Activated CD8-positive, alpha-beta memory T cell treated with anti-CD3 and anti-CD28 coated beads for 36 hours (primary cell): ENCODE measurements at regions not wholly inside any gene's neighbourhood (a gene's known extent, or its start where the extent isn't known, plus 50 kb on each side); places are given as distances from the start of the nearest gene placed in this dataset.

ENCODE experiments used
- CTCF ChIA-PET: fragments of 350-600 bp; sonication (Branson Sonifier 250); formaldehyde crosslinking; loops from one replicate; lab custom pipeline; 2021; ENCODE audit warnings: antibody characterized with exemption; lab: Charles Lee
- POLR2A ChIA-PET: fragments of 350-600 bp; sonication (Branson Sonifier 250); formaldehyde crosslinking; loops from one replicate; lab custom pipeline; 2021; ENCODE audit warnings: antibody characterized with exemption; lab: Charles Lee

DNA sequence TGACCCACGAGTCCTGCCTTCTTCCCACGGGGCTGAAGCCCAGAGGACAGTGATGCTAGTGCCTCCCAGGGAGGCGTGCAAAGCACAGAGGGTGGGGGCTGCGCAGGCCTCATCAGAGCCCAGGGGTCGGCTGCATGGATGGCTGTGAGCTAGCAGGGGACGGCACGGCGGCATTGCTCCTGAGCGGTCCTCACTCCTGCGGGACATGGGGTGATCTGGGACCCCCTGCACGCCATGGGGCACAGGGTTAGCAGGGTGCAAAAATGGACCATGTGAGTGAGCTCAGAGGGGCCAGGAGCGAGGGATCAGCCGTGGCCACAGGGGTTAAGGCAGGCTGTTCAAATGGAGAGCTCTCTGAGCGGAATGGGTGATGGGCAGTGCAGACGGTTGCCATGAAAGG lies 138.3 kb downstream of the SNX19 start:
- ChIA-PET CTCF (no interaction called here), POLR2A (no interaction called here)

DNA sequence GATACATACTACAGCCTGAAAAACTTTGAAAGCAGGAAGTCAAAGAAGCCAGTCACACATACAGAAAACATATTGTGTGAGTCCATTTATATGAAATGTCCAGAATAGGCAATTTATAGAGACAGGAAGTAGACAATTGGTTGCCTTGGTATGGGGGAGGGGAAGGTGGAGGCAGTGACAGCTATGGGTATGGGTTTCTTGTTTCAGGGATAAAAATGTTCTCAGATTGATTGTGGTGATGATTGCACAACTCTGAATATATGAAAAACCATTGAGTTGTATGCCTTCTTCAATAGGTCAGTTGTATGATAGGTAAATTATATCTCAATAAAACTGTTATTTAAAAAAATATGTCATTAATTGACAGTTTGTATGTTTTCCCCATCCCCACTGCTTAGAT lies 137.6 kb downstream of the SNX19 start:
- ChIA-PET CTCF (no interaction called here), POLR2A (no interaction called here)

DNA sequence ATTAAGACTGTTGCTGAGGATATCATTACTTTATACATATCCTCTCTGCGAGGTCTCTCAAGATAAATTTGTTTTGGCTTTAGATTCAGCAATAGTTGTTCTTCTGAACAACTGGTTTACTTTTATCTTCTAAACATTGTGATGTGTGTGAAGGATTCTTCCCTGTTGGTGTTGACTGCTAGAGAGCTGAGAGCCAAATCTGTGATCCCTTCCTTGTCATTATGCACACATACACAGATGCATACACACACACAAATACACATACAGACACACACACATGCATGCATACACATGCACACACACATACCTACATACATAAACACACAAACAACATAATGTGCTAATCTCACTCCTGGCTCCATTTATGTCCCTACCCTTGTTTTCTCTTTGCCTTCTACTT lies 137.0 kb downstream of the SNX19 start:
- ChIA-PET POLR2A (no interaction called here), CTCF (no interaction called here)

DNA sequence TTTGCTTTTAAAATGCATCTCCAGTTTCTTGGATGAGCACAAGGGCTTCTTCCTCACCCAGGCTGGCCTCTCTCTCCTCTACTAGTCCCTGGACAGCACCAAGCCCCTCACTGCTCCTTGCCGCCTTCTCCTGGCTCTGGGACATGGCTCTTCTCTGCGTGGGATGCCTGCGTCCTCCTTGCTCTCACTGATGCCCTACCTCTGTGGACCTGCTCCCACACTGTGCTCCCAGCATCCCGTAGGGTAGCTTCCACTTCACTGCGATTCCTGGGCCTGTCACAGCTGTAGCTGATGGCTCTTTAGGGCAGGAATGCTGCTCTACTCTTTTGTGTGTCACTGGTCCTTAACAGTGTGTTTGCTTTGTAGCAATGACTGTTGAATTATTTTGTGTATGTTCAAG lies 136.3 kb downstream of the SNX19 start:
- CTCF ChIA-PET: no interaction called here
- POLR2A ChIA-PET: no interaction called here

DNA sequence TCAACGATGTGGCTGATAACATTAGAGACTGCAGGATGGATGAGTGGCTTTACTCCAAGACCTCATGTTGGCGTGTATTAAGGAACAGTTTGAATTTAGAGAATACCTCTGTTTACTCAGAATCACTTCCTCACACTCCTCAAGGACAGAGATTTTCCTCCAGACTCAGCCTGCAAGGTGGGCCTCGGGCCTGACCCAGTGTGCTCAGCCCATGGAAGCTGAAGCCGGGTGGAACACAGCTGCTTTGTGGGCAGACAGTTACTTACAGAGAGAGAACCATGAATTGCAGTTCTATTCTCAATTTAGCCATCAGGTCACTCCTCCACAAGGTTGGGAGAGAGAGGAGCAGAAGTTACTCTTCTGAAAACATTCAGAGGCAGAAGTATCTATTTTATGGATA lies 135.8 kb downstream of the SNX19 start:
- ChIA-PET CTCF (no interaction called here), POLR2A (no interaction called here)

DNA sequence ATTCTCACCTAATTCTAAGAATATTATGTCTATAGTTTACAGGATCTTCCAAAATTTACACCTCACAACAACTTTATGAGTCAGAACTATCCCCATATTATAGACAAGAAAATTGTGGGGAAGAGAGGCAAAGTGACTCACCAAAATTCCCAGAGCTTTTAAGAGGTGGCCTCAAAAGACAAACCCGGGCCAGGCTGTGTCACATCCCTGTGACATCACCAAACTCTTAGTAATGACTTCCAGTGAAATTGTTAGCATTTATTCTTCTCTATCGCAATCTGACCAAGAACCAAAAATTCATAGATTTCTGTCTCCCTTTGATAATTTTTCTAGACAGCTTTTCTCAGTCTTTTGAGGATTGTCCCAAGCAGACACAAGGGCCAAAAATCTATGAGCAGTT lies 134.3 kb downstream of the SNX19 start:
- ChIA-PET POLR2A (no interaction called here), CTCF (interaction anchor here (0.6 kb wide), 1 partner anchor 103 kb away, joined by 3 read pairs; no protein-coding TSS in a partner anchor)

DNA sequence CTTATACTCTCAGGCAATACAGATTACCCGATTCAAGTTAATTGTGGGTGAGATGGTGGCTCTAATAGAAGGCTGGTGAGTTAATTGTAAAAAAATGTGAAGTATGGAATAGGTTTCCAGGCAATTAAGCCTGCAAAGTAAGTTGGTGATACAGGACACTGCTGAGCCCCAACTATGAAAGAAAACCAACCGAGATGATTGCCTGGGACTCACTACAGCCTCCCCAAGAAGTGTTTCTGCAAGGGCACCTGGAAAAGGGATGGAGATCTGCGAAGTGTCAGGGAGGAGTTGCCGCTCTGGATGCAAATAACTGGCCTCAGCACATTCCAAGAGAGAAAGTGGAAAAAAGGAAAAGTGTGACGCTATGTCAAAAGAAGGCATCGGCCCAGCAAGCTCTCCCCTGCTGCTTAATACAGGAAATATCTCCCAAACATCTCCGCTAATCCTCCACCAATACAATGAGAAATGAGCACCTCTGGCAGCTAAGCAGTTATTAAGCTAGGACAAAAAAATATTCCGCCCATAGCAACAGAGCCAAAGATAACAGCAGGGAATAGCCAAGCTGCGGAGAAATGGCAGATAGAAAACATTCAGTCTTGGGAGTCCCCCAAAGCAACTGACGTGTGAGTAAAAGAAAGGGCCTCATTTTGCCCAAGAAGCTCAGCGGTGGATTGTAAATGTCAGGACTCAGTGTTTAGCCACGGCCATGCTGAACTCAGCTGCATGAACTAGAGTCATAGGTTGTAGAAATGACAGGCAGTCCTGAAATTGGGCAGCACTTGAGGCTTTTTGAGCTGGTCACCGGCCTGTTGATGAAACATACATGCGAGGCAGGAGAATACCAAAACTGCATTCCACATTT lies 133.7 kb downstream of the SNX19 start:
- POLR2A ChIA-PET: no interaction called here
- CTCF ChIA-PET: interaction anchor here (0.6 kb wide), 1 partner anchor 102 kb away, joined by 3 read pairs; no protein-coding TSS in a partner anchor

DNA sequence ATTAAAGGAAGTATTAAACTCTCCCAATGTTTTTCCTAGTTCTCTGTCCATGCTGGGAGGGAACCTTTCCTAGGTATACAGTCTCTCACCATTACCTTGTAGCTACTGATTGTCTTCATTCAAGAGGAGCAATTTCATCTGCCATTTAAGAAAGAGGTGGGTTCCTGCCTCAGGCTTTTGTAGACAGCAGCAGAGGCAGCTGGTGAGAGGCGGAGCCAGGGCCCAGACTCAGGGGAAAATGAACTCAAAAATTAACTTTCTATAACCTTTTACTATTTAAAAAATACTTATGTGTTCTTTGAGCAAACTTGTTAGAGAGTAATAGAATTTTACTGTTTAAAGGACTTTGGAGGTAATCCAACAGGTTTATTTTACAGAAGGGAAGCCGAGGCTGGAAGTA lies 133.0 kb downstream of the SNX19 start:
- POLR2A ChIA-PET: no interaction called here
- CTCF ChIA-PET: no interaction called here

DNA sequence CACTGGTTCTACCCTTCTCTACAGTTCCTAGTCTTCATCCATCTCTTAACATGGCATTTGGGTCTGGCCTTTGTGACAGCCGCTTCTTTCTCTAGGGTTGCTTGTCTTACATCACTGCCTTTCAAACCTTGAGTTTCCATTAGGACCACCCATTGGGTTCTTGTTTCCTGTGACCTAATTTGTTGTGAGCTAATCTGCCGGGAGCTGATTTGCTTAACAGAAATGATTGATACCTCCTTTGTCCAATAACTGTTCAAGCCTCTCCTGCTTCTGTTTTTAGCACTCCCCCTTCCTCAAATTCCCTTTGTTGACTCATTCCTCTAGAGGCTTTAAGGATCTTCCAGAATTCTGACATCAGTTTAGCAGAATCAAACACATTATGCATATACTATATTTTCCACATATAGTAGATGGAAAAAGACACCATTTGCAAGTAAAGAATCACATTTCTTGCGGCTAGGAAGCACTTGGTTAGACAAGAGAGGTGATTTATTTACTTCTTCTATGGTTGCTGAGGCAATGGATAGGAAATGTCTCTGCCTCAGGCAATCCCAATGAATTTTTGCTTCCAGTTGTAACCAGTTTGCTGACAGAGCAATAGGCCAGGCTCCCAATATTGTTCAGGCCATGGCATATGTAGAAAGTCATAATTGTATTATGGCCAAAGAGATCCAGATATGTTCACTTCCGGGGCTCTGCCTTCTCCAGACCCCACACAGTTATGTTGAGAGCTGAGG lies 130.7 kb downstream of the SNX19 start:
- CTCF ChIA-PET: no interaction called here

DNA sequence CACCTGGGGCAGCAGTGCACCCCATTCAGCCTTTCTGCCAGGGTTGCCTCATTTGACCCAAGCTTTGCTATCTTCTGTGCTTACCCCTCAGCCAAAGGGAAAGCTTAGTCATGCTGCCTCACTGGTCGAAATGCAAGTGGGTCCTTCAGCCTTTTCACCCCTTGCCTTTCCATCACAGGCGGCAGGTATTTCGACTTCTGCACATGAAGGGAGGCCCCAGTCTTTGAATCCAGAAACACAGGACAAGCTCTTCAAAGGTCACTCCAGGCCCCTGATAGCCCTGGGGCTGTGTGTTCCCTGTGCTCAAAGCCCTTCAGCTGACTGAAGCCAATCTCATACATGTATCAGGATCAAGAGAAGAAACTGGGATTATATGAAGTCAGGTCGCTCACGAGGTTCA lies 129.7 kb downstream of the SNX19 start:
- ChIA-PET CTCF (no interaction called here), POLR2A (no interaction called here)

More for the DNA sequence above, 130.7 kb downstream of the SNX19 start:
- POLR2A ChIA-PET: no interaction called here

DNA sequence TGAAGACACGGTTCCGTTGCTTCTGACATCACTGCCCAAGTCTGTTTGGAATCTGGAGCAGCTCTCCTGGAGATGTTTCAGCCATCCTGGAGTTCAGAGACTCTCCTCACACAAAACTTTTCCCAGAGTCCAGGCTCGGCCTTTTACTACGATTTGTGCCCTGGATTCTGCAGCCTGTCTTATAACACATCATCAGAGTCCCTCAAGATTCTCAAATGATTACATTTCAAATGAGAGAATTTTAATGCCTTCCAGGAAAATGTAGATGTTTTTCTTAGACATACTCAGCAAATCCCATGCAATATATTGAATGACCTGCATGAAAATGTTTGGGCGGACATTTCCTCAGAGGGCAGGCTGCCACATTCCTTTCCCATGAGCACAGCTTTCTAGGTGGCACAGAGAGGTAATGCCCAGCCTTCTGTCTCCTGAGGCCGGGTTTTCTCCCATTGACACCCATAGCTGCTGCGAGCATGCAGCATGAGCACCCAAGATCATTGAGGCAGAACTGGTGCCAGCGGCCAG lies 129.1 kb downstream of the SNX19 start:
- ChIA-PET POLR2A (no interaction called here), CTCF (no interaction called here)

DNA sequence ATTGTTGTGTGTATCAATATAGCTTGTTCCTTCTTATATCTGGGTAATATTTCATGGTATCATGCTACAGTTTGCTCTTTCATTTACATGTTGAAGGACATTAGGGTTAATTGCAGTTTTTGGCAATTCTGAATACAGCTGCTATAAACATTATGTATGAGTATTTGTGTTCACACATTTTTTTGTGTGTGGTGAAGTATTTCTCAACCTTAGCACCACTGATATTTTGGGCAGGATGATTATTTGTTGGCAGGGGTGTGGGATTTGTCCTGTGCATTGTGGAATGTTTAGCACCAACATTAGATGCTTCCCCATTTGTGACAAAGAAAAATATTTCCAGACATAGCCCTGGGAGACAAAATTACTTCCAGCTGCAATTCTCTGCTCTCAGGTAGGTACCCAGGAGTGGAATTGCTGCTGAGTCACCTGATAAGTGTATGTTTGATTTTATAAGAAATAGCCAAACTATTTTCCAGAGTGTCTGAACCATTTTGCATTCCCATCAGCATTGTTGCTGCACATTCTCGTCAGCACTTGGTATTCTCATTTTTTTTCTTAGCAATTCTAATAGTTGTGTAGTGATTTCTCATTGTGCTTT lies 128.2 kb downstream of the SNX19 start:
- ChIA-PET POLR2A (no interaction called here), CTCF (no interaction called here)

DNA sequence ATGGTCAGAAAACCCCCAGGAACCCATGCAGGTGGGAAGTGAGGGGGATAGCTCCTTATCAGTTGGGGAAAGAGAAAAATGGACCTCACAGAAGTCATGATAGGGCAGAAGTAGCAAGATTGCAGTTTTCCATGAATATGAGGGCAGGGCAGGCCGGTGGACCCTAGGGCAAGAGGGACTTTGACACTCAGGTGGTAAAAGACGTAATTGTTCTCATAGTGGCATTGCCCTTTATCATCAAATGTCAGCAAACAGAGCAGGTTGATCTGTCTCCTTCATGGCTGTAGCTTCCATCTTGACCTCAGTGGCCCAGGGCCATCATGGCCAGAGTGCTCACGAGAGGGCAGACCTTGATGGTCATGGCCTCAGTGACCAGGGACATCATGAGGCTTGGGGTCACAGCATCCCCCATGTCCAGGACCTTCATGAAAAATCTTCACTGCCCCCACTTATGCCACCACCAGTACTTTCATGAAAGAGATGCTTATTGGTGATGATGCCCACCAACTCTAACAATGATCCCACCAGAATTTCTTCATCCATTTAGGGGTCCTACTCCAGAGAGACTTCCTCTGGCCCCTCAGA lies 127.1 kb downstream of the SNX19 start:
- CTCF ChIA-PET: no interaction called here
- POLR2A ChIA-PET: no interaction called here

DNA sequence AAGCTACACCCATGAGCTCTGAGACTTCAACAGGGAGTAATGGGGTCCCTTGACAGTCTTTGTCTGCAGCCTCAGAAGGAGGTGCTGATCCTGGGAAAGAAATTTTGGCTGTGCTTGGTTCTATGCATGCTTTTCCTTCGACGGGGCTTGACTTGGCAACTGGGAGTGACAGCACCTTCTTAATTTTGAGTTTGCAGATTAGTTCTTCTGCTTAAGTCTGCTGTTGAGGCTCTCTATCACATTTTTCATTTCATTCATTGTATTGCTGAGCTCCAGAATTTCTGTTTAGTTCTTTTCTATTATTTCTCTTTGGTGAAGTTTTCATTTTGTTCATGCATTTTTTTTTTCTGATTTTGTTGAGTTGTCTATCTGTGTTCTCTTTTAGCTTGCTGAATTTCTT lies 125.6 kb downstream of the SNX19 start:
- ChIA-PET CTCF (no interaction called here), POLR2A (no interaction called here)

DNA sequence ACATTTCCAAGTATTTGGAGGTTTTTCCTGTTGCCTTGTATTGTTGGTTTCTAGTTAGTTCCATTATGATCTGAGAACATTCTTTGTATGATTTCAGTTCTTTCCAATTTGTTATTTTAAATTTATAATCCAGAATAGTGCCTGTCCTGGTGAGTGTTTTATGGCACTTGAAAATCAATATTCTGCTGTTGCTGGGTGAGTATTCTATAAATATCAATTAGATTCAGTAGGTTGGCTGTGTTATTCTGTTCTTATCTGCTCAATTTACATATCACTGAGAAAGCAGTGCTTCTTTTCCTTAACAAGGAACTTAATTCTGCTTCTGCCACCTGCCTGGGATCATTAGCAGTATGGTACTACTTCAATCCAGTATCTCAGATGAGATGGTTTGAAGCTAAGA lies 123.5 kb downstream of the SNX19 start:
- POLR2A ChIA-PET: no interaction called here
- CTCF ChIA-PET: no interaction called here

DNA sequence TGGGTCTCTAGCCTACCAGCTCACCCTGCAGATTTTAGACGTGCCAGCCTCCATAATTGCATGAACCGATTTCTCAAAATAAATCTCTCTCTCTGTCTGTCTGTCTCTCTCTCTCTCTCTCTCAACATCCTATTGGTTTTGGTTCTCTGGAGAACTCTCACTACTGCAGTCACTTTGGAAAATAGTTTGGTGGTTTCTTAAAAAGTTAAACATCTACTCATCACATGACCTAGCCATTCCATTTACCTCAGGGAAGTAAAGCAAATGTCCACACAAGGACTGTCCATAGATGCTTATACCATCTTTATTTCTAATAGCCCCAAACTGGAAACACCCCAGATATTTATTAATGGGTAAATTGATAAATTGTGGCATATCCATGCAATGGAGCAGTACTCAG lies 119.5 kb downstream of the SNX19 start:
- POLR2A ChIA-PET: no interaction called here
- CTCF ChIA-PET: no interaction called here

DNA sequence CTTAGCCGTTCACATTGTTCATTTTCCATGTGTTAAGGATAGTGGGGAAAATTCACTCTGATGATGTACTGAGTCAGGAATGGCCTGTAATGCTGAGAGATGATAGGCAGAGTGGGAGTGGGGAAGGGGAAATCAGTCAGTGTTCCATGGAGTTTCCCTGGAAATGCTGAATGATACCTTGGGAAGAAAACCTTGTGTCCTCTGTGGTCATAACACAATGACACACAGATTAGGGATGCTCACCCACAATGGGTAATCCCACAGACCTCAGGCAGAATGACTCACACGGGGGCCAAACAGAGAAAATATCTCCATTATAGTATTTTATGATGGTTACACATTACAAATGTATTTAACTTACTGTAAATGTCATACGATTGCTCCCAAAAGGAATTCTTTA lies 118.0 kb downstream of the SNX19 start:
- CTCF ChIA-PET: no interaction called here
- POLR2A ChIA-PET: no interaction called here

DNA sequence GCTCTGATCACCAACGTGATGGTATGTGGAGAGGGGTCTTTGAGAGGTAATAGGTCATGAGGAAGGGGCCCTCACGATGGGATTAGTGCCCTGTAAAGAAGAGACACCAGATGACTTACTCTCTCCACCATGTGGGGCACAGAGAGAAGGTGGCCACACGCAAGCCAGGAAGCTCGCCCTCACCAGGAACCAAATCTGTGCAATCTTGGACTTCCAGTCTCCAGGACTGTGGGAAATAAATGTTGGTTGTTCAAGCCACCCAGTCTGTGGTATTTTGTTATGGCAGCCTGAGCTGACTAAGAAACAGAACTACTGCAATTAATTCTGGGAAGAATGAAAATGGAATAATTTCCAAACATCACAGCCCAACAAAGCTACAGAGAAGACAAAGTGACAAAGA lies 117.5 kb downstream of the SNX19 start:
- ChIA-PET POLR2A (no interaction called here), CTCF (no interaction called here)

DNA sequence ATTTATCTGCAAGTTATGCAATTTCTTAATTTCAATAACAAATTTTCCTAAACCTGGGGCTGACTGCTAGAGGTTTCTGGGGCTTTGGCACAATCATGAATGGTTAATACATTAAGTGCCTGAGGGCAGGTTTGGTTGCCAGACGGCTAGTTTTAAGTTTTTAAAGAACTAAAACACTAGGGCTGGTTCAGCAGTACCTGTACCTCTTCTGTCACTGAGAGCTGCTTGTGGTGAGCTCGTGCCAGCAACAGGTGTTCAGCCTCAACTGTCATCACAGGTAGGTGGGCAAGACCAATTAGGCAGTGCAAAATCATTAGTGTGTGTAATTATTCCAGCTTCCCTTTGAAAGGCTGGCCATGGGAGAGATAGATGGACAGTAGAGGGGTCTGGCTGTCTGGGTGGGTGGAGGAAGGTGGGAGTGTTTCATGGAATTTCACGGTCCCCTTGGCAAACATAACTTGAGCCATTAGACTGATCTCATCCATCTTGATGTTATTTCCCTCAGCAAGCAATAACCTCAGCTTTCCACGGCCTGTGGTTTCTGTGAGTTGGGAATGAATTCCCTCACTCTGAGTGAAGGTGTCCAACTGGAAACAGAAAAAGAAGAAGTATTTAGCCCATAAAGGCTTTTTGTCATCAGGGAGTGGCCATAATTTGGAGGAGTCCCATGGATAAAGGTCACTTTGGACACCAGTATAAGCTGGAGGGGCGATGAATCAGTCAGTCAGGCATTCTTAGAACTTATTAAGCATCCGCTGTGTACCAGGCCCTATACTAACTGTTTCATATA lies 114.8 kb downstream of the SNX19 start:
- POLR2A ChIA-PET: no interaction called here
- CTCF ChIA-PET: no interaction called here
